H1 (cell line): ENCODE measurements at regions not wholly inside any gene's neighbourhood (a gene's known extent, or its start where the extent isn't known, plus 50 kb on each side); places are given as distances from the start of the nearest gene placed in this dataset.

ENCODE experiments used
- FOSL1 ChIP-seq: IDR thresholded peaks from 2 replicates; pipeline ENCODE4 v1.6.1; 2011; ENCODE audit warnings: mild to moderate bottlenecking, low read depth, low read length, moderate library complexity; ENCODE audit not compliant: insufficient read depth
- MAFK ChIP-seq: IDR thresholded peaks from 2 replicates; pipeline ENCODE4 v1.6.1; 2012; ENCODE audit warnings: low read depth, mild to moderate bottlenecking, improper control_type of control experiment, low read length
- MAX ChIP-seq: IDR thresholded peaks from 2 replicates; pipeline ENCODE4 v1.6.1; 2012; ENCODE audit warnings: inconsistent platforms
- POLR2A ChIP-seq, 2 experiments: IDR thresholded peaks; 1 replicate in 1 of 2; 2 replicates in 1 of 2; pipeline ENCODE4 v1.6.1; 2011; ENCODE audit warnings: low read depth in 2 of 2, low read length in 2 of 2, mild to moderate bottlenecking in 2 of 2; ENCODE audit errors: control extremely low read depth in 1 of 2
- RFX5 ChIP-seq: IDR thresholded peaks from 2 replicates; pipeline ENCODE4 v1.6.1; 2011; ENCODE audit warnings: low read depth, low read length, improper control_type of control experiment, borderline replicate concordance
- SIX5 ChIP-seq: IDR thresholded peaks from 2 replicates; pipeline ENCODE4 v1.6.1; 2011; ENCODE audit warnings: mild to moderate bottlenecking, low read depth, low read length
- USF2 ChIP-seq: IDR thresholded peaks from 2 replicates; pipeline ENCODE4 v1.6.1; 2011; ENCODE audit warnings: low read length, improper control_type of control experiment

GRCh38 chr1:226491093-226491850, 57.3 kb upstream of the STUM start (continued):
- TF ChIP-seq POLR2A (IDR thresholded peaks at IDR 0.05; ENCODE audit: control extremely low read depth in 1 of 2, low read depth in 2 of 2, low read length in 2 of 2), result no peak
- no peak for TF ChIP-seq FOSL1
- TF ChIP-seq USF2, result no peak
- no peak for TF ChIP-seq SIX5
- TF ChIP-seq MAFK, result no peak
- no peak for TF ChIP-seq RFX5
- TF ChIP-seq MAX, result peak; percentile 42; the same call in 1 of the 2 replicates
